IPS-NIHi11 (cell line): ENCODE measurements at regions not wholly inside any gene's neighbourhood (a gene's known extent, or its start where the extent isn't known, plus 50 kb on each side); places are given as distances from the start of the nearest gene placed in this dataset.

Experiments used
- DNase-seq: peaks from one replicate; pipeline ENCODE4 v3.0.0; 2012; ENCODE audit warnings: mixed read lengths, low spot score

GRCh38 chr2:447902-448665 is 160.2 kb upstream of the ALKAL2 start:
- DNase-seq, result no peak

GRCh38 chr2:446963-447530 is 159.2 kb upstream of the ALKAL2 start:
- no peak for DNase-seq

GRCh38 chr2:446303-446874 is 158.5 kb upstream of the ALKAL2 start:
- no peak for DNase-seq

GRCh38 chr2:445896-446295 is 158.0 kb upstream of the ALKAL2 start:
- no peak for DNase-seq

GRCh38 chr2:444937-445884 is 157.3 kb upstream of the ALKAL2 start:
- no peak for DNase-seq

GRCh38 chr2:443741-444140 is 155.8 kb upstream of the ALKAL2 start:
- no peak for DNase-seq

GRCh38 chr2:443216-443615 is 155.3 kb upstream of the ALKAL2 start:
- DNase-seq, result no peak

- DNase-seq, result no peak
These were observed 153.5 kb upstream of the ALKAL2 start for GRCh38 chr2:441258-442022.

GRCh38 chr2:440403-440740 is 152.5 kb upstream of the ALKAL2 start:
- DNase-seq, result no peak

- DNase-seq, result no peak
These were observed 151.9 kb upstream of the ALKAL2 start for GRCh38 chr2:439556-440402.

- no peak for DNase-seq
These were observed 151.2 kb upstream of the ALKAL2 start for GRCh38 chr2:439077-439476.

GRCh38 chr2:437756-438393 is 150.0 kb upstream of the ALKAL2 start:
- DNase-seq, result no peak

- DNase-seq, result no peak
These were observed 149.3 kb upstream of the ALKAL2 start for GRCh38 chr2:437180-437579.

GRCh38 chr2:436205-436604 is 148.3 kb upstream of the ALKAL2 start:
- DNase-seq, result no peak

GRCh38 chr2:434625-435024 is 146.7 kb upstream of the ALKAL2 start:
- DNase-seq, result no peak

GRCh38 chr2:433216-433615 is 145.3 kb upstream of the ALKAL2 start:
- no peak for DNase-seq

- DNase-seq, result no peak
These were observed 142.6 kb upstream of the ALKAL2 start for GRCh38 chr2:430291-431040.

GRCh38 chr2:429575-430254 is 141.8 kb upstream of the ALKAL2 start:
- DNase-seq, result no peak

GRCh38 chr2:429142-429541 is 141.3 kb upstream of the ALKAL2 start:
- no peak for DNase-seq
